NCI-H226 (cell line): ENCODE measurements at regions not wholly inside any gene's neighbourhood (a gene's known extent, or its start where the extent isn't known, plus 50 kb on each side); places are given as distances from the start of the nearest gene placed in this dataset.

Source experiments
- DNase-seq: peaks from one replicate; pipeline ENCODE4 v3.0.0-alpha.2; 2015

DNA sequence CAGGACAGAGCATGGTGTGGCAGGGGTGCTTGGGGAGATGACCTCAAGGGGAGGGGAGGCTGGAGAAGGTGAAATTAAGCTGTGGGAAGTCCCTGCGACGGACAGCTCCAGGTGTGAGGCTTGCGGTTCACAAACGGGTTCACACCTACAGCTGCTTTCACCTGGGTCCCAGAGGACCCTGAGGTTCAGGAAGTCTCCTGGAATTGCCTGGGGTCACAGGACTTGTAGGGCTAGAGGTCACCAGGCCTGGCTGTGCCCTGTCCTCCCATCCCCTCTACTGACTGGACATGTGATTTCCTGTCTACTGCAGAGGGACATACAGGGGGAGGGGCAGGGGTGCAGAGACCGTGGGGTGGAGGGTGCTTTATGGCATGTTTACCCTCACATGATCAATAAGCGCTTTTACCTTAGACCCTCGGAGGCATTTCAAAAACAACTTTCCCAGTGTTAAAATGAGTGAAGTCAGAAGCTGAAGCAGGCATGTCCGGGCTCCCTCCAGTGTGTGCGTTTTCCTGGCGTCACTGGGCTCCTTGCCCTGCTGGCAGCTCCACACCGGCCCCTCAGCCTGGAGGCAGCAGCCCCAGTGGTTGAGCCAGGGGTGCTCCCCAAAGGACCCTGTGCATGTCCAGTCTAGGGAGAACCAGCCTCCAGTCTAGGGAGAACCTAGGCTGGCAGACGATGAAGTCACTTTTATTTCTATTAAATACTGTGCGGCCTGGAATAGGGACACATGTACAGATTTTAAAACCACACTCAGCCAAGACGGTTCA lies 66.6 kb upstream of the IGFBP3 start:
- no peak for DNase-seq

DNA sequence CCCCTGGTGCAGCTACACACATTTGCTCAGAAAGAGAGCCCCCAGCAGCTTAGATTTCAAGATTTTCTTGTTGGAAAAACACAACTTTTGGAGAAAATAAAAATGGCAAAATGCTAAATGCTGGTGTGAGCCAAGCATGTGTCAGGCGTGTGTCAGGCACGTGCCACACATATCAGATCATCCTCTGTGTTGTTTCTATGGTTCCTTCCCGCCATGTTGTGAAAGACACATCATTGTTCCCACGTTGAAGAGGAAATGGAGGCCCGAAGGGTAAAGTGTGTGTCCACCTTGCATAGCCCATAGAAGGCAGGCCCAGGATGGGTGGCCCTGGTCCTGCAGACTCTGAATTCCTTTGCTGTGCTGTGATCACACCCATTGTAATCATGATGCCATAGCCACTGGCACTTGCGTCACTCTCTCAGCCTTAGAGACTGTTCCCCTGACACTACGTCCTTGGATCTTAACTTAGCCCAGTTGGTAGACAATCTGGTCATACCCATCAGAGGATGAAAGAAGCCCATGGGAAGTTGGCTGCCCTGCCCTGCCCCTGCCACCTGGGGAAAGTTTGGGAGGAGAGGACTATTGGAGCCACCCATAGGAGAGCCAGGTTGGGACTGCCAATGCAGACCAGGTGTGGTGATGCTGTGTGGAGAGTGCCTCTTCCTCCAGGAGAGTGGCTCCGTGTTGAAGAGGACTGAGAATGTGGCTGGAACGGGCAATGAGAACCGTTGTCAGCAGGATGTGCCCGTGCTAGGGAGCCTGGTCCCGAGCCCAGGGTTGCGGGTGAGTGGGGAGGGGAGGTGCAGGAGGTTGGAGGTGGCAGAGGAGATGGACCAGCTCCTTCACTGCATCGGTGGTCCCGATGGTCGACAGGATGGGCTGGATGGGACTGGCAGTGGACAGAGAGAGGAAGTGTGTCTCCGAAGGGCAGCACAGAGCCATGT lies 65.6 kb upstream of the IGFBP3 start:
- no peak for DNase-seq

DNA sequence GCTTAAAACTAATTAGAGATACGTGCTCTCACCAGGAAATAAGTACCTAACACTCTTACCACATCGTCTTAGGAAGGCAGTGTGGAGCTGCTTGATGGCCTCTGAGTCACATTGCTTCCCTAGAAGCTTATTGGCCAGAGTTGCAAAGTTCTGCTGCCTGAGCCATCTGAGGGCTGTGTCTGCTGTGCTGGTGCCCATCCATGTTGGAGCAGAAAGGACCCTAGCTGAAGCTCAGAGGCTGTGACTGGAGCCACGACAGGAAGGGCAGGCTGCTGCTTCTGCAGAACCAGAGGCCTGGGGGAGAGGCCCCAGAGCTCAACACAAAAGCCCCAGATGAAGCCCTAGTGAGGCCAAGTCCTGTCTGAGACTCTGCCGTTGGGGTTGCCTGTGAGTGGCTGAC lies 64.8 kb upstream of the IGFBP3 start:
- peak; percentile 54 for DNase-seq

DNA sequence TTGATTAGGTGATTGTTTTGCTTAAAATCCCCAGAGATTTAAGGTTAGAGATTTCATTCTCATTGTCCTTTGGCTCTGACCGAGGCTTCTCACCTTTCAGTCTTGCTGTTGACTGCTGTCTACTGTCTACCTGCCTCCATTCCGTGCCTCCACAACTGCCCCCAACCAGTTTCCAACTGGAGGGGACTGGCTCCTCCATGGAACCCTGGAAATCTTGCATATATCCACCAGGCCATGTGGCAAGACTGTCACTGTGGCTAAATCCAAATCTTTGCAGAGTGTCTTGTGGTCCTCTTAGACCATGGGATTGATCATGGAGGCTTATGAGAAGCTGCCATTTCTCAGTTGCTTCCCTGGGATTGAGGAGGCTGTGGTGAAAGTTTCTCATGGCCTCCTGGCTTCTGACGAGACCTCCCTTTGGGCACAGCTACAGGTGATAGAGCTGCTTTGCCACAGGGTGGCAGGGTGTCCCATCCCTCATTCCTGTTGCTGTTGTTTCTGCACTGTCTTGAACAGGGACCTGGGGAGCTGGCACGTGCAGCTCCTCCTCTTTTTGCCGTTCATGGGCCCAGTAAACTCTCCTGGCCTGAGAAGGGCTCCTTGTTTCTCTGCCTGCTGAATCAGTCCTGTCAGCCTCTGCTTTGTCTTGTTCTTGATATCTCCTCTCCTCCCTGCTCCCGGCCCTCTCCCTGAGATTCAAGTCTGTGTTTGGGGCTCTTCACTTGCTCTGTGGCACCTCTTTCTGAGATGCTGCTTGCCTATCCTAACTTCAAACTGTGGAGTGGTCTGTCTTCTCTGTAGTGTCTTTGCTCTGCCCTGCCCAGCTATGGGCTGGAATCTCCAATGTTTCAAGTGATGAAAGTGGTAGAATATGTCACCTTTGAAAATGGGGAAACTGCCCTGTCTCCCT lies 63.6 kb upstream of the IGFBP3 start:
- DNase-seq = no peak

DNA sequence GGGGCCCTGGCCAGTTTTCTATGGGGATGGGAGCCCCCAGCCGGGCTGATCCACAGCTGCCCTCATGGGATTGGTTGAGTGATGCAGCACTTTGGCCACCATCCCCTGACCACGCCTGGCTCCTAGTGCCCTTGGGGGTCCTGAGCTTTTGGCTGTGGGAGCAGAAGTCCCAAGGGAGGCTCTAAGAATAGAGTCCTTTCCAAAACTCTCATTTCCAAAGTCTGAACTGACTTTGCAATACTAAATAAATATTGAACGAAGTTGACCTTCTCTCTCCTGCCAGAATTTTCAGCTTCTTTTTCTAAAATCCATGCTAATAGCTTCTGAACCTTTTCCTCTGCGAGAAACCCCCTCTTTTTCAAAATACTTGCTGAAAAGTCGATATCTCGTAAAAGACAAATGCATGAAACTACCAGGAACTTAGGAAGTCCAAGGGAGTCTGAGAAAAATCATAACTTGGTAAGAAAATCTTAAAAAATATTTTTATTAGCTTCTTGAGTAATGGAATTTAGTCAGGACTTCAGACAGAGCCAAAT lies 62.7 kb upstream of the IGFBP3 start:
- no peak for DNase-seq

DNA sequence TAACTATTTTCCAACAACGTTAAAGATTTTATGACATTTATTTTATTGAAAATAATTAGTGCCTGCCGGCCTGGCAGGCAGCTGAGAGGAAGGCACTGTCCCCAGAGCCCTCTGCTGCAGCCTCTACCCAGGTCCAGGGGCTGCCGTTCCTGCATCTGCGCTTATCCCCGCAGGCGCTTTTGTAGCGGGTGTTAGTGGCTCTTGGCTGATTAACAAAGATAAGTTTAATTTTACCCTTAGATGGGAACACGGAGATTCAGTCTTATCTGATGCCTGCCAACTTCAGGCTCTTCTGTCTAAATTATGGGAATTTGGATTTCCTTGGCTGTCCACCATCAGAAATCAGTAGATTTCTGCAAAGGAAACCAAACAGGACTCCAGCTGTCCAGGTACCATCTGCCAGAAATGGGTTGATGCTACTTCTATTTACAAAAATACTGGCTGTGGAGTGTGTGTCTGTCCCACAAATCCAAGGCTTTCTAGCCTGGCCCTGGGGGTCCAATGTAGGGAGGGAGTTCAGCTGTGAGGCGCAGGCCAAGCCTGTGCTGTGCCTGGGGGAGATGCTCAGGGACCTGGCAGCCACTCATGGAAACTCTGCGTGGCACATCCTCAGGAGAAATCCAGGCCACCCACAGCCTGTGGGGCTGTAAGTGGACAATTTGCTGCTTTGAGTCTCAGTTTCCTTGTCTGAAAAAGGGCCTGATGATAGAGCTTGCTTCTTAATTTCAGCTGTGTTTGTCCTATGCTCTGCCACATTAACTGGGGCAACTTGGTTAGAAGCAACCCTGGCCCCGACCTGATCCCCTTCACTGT lies 62.0 kb upstream of the IGFBP3 start:
- DNase-seq = no peak

DNA sequence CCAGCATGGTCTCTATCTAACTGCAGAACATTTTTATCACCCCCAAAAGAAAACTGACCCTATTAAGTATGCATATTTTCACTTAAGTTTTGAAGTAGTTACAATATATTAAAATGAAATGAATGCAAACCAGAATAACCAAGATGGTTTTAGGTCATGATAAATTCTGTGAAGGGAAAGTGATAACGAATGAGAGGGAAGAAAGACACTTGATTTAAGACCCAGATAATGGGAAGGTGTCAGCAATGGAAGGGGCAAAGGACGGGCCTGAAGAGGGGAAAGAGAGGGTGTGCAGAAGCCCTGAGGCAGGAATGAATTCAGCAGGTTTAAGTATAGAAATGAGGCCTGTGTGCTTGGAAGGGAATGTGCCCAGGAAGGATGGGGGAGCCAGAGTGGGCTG lies 61.1 kb upstream of the IGFBP3 start:
- DNase-seq = no peak

DNA sequence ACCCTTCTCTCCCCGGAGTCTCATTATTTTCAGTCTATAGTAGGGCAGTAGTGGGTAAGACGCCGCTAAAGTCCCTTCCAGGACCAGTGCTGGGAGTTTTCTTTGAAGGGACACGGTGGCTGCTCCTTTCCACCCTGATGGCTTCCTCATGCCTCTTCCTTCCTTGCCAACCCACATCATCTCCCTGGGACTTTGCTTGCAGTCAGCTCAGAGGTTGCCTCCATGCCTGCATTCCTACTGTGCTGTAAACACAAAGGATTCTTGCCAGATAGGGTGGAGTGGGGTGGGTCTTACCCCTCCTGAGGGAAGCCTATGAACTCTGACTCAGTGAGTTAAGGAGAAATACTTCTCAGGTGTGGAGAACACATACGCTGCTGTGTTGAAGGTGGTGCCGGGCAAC lies 59.9 kb upstream of the IGFBP3 start:
- DNase-seq = no peak

DNA sequence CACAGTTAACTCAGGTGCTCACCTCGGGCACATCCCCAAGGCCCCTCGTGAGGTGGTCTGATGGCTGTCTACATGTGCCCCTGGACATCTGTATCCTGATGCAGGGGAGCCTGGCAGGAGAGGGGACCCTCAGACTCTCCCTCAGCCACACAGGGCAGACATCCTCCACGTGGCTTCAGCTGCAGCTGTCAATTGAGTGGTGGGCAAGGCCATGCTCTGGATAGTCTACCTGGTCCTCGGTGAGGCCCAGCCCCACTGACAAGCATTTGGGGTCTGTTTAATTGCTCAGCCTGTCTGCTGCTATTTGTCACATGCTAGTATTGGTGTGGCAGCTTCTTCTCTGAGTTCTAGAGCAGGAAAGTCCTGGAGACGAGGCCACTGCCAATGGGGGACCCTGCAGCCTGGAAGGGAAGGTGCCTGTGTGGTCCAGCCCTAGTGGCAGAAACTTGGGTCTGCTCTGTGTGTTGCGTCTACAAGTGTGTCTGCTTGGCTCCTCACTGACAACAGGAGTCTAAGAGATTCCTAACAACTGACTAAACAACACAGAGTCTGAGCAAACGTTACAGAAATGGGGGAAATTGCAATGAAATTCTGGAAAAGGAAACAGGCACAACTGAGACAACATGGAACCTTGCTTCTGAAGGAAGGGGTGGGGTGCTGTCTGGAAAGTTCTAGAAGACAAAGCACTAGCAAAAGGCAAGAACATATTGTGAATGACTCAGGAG lies 59.3 kb upstream of the IGFBP3 start:
- DNase-seq = peak; percentile 46

DNA sequence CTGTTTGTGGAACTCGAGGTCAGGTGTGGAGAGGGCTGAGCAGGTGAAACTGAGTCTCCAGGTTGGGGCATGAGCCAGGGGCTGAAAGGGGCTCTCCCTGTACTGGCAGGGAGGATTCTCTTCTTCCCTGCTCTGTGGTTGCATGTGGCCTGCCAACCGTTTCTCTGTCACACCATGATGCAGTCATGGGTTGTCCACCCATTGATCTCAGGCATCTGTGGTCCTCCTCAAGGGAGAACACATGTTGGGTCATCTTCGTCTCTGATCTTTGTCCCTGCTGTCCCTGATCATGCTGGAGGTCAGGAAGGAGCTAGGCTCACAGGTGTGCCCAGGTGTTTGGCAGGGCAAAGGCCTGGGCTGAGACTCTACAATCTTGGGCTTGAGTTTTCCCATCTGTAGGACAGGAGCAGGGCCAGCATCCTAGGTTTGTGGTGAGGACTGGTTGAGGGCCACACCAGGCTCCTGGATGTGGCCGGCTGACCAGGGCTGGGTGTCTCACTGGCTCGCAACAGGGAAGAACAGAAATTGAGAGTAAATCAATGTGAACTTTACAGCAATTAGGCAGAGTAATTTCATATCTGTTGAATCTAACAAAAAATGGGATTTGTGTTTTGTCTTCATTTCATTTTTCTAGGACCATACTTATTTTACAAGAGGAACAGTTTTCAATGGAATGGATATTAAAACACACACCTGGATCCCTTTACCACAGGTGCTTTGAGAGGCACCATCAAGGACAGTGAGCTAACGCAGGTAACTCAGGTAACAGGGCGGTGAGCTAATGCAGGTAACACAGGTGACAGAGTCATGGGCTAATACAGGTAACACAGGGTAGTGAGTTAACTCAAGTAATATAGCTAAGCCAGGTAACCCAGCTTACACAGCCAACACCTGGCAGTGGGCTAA lies 58.5 kb upstream of the IGFBP3 start:
- DNase-seq = no peak

DNA sequence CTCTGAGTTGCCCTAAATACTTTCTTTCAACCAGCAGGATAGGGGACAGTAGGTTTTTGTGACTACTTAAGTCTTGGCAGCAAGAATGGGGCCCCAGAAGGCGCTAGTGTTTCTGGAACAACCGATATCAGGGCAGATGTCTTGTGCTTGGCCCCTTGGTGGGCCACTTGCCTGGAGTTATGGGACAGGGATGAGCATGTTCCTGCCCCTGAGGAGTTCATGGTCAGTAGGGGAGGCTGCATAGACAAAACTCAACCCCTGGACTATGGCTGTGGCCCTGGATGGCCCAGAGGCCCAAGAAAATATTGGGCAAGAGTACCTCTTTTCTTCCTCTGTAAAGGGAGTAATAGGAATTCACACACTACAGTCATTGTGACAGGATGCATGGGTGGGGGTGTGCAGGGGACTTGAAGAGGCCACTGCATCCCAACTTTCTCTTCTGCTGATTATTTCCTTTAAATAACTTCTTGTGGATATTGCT lies 57.7 kb upstream of the IGFBP3 start:
- no peak for DNase-seq

DNA sequence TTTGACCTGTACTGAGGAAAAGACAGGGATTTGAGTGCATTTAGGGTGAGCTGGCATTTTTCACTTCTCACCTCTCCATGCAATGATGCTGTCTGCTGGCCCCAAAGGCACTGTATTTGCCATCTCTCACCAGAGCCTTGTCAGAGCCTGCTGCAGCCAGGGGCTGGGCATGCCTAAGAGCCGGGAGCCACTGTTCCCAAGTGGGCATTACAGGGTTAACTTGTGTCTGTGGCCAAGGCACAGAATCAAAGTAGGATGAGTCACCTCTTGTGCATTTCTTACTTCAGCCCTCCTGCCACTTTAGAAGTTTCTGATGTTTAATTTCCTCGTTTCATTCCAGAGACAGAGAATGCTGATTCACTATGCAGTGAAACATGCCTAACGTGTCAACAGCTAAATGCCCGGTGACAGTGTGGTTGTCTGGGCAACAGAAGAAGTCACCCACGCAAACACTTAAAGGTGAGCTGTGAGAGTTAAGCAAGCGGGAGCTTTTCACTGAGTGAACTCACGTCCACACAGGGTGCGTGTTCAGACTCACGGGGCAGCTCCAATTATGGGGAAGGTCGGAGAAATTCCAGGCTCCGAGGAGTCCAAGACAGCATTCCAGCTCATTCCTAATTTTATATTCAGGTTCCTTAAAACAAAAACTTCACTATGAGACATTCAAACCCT lies 57.1 kb upstream of the IGFBP3 start:
- DNase-seq = peak; percentile 98

DNA sequence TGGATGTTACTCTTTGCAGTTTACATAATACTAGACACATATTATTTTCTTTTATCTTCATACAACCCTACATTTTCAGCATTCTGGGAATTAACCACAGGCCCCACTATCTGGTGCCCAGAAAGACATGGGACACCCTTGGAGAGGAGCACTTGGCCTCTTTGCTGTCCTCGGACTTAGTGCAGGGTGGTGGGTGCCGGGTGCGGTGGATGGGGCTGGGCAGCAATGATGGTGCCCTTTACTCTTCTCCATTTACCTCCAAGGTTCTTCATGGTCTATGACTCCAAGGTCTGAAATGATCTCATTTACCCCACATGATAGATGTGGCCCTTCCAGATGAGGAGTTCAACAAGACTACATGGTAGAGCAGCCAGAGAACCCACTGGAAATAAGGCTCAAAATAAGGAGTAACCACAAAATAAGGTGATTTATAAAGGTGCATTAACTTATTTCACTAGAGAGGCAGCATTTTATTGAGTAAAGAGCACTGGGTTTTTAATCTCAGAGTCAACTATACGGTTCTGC lies 56.2 kb upstream of the IGFBP3 start:
- no peak for DNase-seq

DNA sequence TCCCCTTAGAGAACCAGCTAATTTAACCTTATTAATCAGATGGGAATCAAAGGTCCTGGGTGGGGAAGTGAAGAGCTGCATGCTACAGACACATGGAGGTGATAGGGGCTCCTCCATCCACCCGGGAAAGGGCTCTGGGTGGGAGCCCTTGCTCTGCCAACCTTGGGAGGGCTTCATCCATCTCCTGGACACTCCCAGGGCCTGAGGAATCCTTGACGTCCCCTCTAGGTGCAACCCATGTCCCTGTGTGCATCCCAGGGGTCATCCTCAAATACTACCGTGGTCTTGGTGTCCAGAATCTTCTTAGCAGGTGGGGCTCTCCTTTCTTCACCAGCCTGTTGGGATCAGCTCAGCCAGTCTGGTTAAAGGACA lies 55.4 kb upstream of the IGFBP3 start:
- DNase-seq = no peak

DNA sequence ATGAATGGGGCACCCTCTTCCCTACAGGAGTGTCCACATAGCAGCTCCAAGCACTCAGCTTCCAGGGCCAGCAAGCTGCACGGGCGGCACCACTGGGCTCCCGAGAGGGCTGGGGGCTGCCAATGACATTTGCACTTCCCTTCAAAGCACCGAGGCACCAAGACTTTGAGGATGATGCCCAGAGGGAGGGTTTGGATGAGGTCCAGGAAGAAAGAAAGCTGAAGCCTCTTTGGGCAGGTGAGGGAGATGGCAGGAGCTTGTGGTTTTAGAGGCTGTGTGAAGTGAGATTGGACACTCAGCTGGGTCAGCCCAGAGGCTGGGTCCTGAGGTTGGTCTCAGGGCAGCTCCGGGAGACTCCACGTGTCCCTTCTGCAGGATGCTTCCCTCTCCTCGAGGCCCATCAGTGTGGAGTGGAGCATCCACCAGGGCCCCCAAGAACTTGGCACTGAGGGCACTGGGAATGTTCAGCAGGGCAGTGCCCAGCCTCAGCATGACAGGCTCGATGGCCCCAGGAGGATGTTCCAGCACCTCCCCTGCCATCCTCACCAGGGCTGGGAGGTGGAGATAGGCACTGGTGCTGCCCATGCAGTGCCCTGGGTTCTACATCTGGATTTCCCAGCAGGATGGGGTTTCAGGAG lies 54.9 kb upstream of the IGFBP3 start:
- DNase-seq = no peak

DNA sequence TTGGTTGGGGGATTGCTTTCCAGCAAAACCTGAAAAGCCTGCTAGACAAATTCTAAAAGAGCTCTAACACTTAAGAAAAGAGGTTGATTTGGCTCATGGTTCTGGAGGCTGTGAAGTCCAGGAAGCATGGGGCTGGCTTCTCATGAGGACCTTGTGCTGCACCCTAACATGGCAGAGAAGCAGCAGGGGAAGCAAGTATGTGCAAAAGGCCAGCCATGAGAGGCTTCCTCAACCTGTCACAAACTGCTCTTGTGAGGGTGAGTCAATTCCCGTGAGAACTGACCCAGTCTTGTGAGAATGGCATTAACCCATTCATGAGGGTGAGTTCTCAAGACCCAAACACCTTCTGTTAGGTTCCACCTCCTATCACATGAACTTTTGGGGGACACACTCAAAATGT lies 54.3 kb upstream of the IGFBP3 start:
- no peak for DNase-seq

DNA sequence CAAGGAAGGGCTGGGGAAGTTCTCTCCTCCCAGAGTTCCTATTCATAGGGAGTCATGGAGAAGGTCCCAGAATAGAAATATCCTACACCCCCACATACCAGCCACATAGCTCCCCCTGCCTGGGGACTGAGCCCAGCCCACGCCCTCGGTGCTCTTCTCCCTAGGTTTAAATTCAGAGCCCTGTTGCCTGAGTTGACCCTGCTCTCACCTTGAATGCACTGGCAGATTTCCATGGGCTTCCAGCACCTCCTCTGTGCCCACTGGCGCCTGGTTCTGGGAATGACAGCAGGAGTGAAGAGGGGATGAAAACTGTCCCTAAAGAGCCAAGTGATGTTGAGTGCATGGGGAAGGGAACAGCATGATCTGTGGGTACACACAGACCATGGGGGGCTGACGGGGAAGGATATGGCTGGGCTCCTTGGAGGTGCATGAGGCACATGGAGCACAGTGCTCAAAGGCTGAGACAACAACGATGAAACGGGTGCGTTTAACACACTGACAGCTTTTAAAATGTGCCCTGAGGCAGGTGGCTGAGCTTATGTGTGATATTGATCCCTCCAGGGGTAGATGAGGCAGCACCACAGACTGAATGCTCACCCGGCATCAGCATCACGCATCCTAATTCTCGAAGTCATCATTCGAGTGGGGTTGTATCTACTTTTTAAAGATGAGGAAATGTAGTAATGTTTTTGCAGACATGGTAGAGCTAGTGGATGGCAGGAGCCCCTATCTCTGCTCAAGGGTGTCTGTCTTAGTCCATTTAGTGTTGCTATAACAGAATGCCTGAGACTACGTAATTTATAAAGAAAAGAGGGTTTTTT lies 53.7 kb upstream of the IGFBP3 start:
- DNase-seq = no peak
